Endothelial cell (in vitro differentiated cells): ENCODE measurements at regions not wholly inside any gene's neighbourhood (a gene's known extent, or its start where the extent isn't known, plus 50 kb on each side); places are given as distances from the start of the nearest gene placed in this dataset.

Experiments
- DNase-seq: peaks from one replicate; pipeline ENCODE4 v3.0.0; 2021; ENCODE audit warnings: low spot score
- H3K27ac Mint-ChIP-seq: one replicate; pipeline ENCODE4 v1.8.0; 2021; ENCODE audit warnings: mixed read lengths, inconsistent platforms; ENCODE audit not compliant: unreplicated experiment
- H3K27me3 Mint-ChIP-seq: one replicate; pipeline ENCODE4 v1.8.0; 2021; ENCODE audit warnings: mild to moderate bottlenecking, moderate library complexity, mixed read lengths, inconsistent platforms; ENCODE audit not compliant: unreplicated experiment
- H3K36me3 Mint-ChIP-seq: one replicate; pipeline ENCODE4 v1.8.0; 2021; ENCODE audit warnings: mild to moderate bottlenecking, low read depth, mixed read lengths, inconsistent platforms; ENCODE audit not compliant: unreplicated experiment
- H3K4me1 Mint-ChIP-seq: one replicate; pipeline ENCODE4 v1.8.0; 2021; ENCODE audit warnings: mild to moderate bottlenecking, mixed read lengths, inconsistent platforms; ENCODE audit not compliant: unreplicated experiment
- H3K4me3 Mint-ChIP-seq: one replicate; pipeline ENCODE4 v1.8.0; 2021; ENCODE audit warnings: mild to moderate bottlenecking, mixed read lengths, inconsistent platforms; ENCODE audit not compliant: unreplicated experiment
- H3K9me3 Mint-ChIP-seq: one replicate; pipeline ENCODE4 v1.8.0; 2021; ENCODE audit warnings: mixed read lengths, inconsistent platforms; ENCODE audit not compliant: unreplicated experiment
- TF ChIP-seq, protein P1 (sequence below): fragments of 200-600 bp; sonication (generic); IDR thresholded peaks from one replicate; pipeline ENCODE4 v1.5.0; 2021; ENCODE audit warnings: antibody characterized with exemption; ENCODE audit not compliant: unreplicated experiment

DNA sequence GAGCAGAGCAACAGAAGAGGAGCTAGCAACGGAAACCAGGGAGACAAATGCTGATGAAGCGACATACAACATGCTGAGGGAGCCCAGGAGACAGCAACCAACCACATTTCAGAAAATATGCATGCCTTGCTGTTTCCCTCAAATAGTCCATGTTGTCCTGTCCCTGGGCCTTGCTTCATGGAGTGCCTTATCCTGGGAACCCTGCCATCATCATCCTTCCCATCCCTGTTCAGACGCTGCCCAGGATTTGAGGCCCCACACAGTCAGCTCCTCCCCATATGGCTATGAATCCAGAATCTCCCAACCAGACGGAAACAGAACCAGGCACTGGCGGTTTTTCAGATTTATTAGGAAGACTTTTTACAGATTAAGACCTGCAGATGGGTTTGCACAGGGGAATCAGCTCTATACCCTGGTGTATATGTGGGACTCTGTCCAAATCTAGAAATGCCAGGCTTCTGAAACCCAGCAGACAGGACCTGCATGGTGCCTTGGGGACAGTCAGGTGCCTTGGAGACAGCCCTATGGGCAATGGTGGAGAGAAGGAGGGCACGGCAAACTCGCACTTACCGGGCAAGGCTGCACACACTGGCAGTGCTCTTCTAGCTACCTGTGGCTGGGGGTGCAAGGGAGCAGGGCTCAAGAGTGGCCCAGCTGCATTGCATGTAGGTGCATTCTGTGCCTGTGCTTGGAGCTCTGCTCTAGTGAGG lies 199.7 kb upstream of the MAMLD1 start:
- Mint-ChIP-seq H3K4me3 (no peak overlapping the region), H3K27ac (no peak overlapping the region), H3K27me3 (no peaks in the 10 kb centered on the region), H3K36me3 (no peaks in the 10 kb centered on the region), H3K9me3 (no peaks in the 10 kb centered on the region), H3K4me1 (no peaks in the 10 kb centered on the region)
- no peak for DNase-seq
- TF ChIP-seq, protein P1, sequence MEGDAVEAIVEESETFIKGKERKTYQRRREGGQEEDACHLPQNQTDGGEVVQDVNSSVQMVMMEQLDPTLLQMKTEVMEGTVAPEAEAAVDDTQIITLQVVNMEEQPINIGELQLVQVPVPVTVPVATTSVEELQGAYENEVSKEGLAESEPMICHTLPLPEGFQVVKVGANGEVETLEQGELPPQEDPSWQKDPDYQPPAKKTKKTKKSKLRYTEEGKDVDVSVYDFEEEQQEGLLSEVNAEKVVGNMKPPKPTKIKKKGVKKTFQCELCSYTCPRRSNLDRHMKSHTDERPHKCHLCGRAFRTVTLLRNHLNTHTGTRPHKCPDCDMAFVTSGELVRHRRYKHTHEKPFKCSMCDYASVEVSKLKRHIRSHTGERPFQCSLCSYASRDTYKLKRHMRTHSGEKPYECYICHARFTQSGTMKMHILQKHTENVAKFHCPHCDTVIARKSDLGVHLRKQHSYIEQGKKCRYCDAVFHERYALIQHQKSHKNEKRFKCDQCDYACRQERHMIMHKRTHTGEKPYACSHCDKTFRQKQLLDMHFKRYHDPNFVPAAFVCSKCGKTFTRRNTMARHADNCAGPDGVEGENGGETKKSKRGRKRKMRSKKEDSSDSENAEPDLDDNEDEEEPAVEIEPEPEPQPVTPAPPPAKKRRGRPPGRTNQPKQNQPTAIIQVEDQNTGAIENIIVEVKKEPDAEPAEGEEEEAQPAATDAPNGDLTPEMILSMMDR = no peak

DNA sequence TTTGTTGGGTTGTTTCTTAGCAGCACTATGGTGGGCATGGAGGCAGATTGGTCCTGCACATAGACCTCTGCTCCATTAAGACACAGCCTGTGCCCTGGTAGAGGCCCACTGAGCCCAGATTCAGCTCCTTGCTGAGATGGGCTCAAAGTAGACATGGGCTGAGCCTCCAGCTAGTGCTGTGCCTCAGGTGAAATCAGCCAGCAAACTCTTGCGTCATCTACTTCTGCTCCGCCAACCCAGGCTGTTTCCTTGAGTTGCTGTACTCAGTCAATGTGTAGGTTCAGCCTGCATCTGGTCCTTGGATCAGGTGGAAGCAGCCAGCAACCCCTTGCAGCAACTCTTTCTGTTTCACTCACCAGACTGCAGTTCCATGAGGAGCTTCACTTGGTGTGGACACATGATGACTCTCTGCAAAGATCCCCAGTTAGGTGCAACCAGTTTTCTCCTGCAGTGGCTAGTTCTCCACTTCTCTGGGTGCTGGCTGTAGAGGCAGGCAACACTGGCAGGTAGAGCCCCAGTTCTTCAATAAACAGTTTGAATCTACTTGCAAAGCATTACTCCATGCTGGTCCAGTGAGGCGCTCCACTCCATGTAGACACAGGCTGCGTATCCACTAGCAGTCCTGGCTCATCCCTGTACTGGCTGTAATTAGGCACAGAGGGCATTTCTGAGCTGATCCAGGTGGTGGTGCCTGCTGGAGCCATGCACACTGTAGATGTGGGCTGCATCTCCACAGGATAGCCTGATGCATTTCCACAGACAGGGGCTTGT lies 199.0 kb upstream of the MAMLD1 start:
- H3K9me3 Mint-ChIP-seq = no peaks in the 10 kb centered on the region
- TF ChIP-seq, protein P1 = no peak
- no peak overlapping the region for H3K27ac Mint-ChIP-seq
- no peaks in the 10 kb centered on the region for H3K36me3 Mint-ChIP-seq
- no peaks in the 10 kb centered on the region for H3K4me1 Mint-ChIP-seq
- no peak for DNase-seq
- H3K4me3 Mint-ChIP-seq = no peak overlapping the region
- no peaks in the 10 kb centered on the region for H3K27me3 Mint-ChIP-seq

GRCh38 chrX:150164971-150165600 lies 198.0 kb upstream of the MAMLD1 start:
- Mint-ChIP-seq H3K4me3 (no peak overlapping the region), H3K27ac (no peak overlapping the region), H3K36me3 (no peaks in the 10 kb centered on the region), H3K27me3 (no peaks in the 10 kb centered on the region), H3K4me1 (no peaks in the 10 kb centered on the region), H3K9me3 (no peaks in the 10 kb centered on the region)
- no peak for DNase-seq
- TF ChIP-seq, protein P1 = no peak

GRCh38 chrX:150165776-150166610 lies 197.1 kb upstream of the MAMLD1 start:
- H3K4me1 Mint-ChIP-seq = no peaks in the 10 kb centered on the region
- no peaks in the 10 kb centered on the region for H3K9me3 Mint-ChIP-seq
- no peak overlapping the region for H3K4me3 Mint-ChIP-seq
- DNase-seq = no peak
- H3K27ac Mint-ChIP-seq = no peak overlapping the region
- H3K36me3 Mint-ChIP-seq = no peaks in the 10 kb centered on the region
- TF ChIP-seq, protein P1 = no peak
- no peaks in the 10 kb centered on the region for H3K27me3 Mint-ChIP-seq
